H9 (cell line): ENCODE measurements at regions not wholly inside any gene's neighbourhood (a gene's known extent, or its start where the extent isn't known, plus 50 kb on each side); places are given as distances from the start of the nearest gene placed in this dataset.

Experiments used
- DNase-seq: peaks from one replicate; pipeline ENCODE4 v3.0.0-alpha.2; 2017
- H2AFZ ChIP-seq: one replicate; pipeline ENCODE4 v1.6.1; 2013; ENCODE audit warnings: mild to moderate bottlenecking, low read length, control low read depth, moderate library complexity
- H2AK5ac ChIP-seq: 2 replicates; pipeline ENCODE4 v1.6.1; 2013; ENCODE audit warnings: low read length, control low read depth, mixed read lengths; ENCODE audit not compliant: insufficient read length
- H2BK120ac ChIP-seq: one replicate; pipeline ENCODE4 v1.6.1; 2013; ENCODE audit warnings: low read depth, mild to moderate bottlenecking, low read length, control low read depth, inconsistent platforms; ENCODE audit not compliant: poor library complexity, severe bottlenecking
- H2BK12ac ChIP-seq: 2 replicates; pipeline ENCODE4 v1.6.1; 2013; ENCODE audit warnings: low read length, control low read depth, mixed read lengths, low read depth; ENCODE audit not compliant: insufficient read length
- H2BK15ac ChIP-seq: 2 replicates; pipeline ENCODE4 v1.6.1; 2013; ENCODE audit warnings: low read depth, low read length, control low read depth
- H2BK20ac ChIP-seq: one replicate; pipeline ENCODE4 v1.6.1; 2013; ENCODE audit warnings: low read depth, mild to moderate bottlenecking, low read length, control low read depth, inconsistent platforms; ENCODE audit not compliant: poor library complexity, severe bottlenecking
- H2BK5ac ChIP-seq: 2 replicates; pipeline ENCODE4 v1.6.1; 2013; ENCODE audit warnings: low read length, control low read depth, mixed read lengths; ENCODE audit not compliant: insufficient read length
- H3K14ac ChIP-seq: 2 replicates; pipeline ENCODE4 v1.6.1; 2013; ENCODE audit warnings: low read length, control low read depth; ENCODE audit not compliant: insufficient read depth
- H3K18ac ChIP-seq: 2 replicates; pipeline ENCODE4 v1.6.1; 2013; ENCODE audit warnings: low read depth, mild to moderate bottlenecking, mixed read lengths, low read length, control low read depth; ENCODE audit not compliant: insufficient read length
- H3K23ac ChIP-seq: 2 replicates; pipeline ENCODE4 v1.6.1; 2013; ENCODE audit warnings: low read length, control low read depth, mixed read lengths, low read depth; ENCODE audit not compliant: insufficient read length
- H3K23me2 ChIP-seq: 2 replicates; pipeline ENCODE4 v1.6.1; 2013; ENCODE audit warnings: low read depth, mild to moderate bottlenecking, mixed read lengths, low read length, control low read depth; ENCODE audit not compliant: insufficient read length, poor library complexity, severe bottlenecking
- H3K27ac ChIP-seq: 2 replicates; pipeline ENCODE4 v1.5.1; 2013; ENCODE audit warnings: low read length, control low read depth, mixed read lengths, low read depth; ENCODE audit not compliant: insufficient read length
- H3K27me3 ChIP-seq: 2 replicates; pipeline ENCODE4 v1.6.1; 2013; ENCODE audit warnings: low read length, control low read depth, inconsistent platforms; ENCODE audit not compliant: insufficient read depth
- H3K4ac ChIP-seq: 2 replicates; pipeline ENCODE4 v1.6.1; 2013; ENCODE audit warnings: low read depth, mild to moderate bottlenecking, control low read depth, inconsistent platforms, low read length, moderate library complexity
- H3K4me1 ChIP-seq: 2 replicates; pipeline ENCODE4 v1.6.1; 2013; ENCODE audit warnings: low read length, control low read depth, inconsistent platforms; ENCODE audit not compliant: insufficient read depth
- H3K4me2 ChIP-seq: 2 replicates; pipeline ENCODE4 v1.6.1; 2013; ENCODE audit warnings: low read length, control low read depth, mixed read lengths; ENCODE audit not compliant: insufficient read length, insufficient read depth
- H3K56ac ChIP-seq: 2 replicates; pipeline ENCODE4 v1.6.1; 2013; ENCODE audit warnings: low read depth, mild to moderate bottlenecking, mixed read lengths, low read length, control low read depth; ENCODE audit not compliant: insufficient read length
- H3K79me1 ChIP-seq: 2 replicates; pipeline ENCODE4 v1.6.1; 2013; ENCODE audit warnings: low read depth, mild to moderate bottlenecking, moderate library complexity, low read length, control low read depth, inconsistent platforms; ENCODE audit not compliant: insufficient read depth, poor library complexity, severe bottlenecking
- H3K79me2 ChIP-seq: 2 replicates; pipeline ENCODE4 v1.6.1; 2013; ENCODE audit warnings: low read length, control low read depth, inconsistent platforms; ENCODE audit not compliant: insufficient read depth
- H3K9ac ChIP-seq: 2 replicates; pipeline ENCODE4 v1.6.1; 2013; ENCODE audit warnings: low read length, control low read depth, mixed read lengths; ENCODE audit not compliant: insufficient read length; ENCODE audit errors: extremely low read depth
- H3K9me3 ChIP-seq: one replicate; pipeline ENCODE4 v1.6.1; 2013; ENCODE audit warnings: low read depth, low read length, inconsistent platforms; ENCODE audit not compliant: control insufficient read depth
- H3T11ph ChIP-seq: one replicate; pipeline ENCODE4 v1.6.1; 2013; ENCODE audit warnings: mild to moderate bottlenecking, low read length, control low read depth, inconsistent platforms
- H4K20me1 ChIP-seq: one replicate; pipeline ENCODE4 v1.6.1; 2013; ENCODE audit not compliant: control insufficient read depth, insufficient read length, insufficient read depth
- H4K5ac ChIP-seq: 2 replicates; pipeline ENCODE4 v1.6.1; 2013; ENCODE audit warnings: low read depth, mild to moderate bottlenecking, mixed read lengths, low read length, control low read depth; ENCODE audit not compliant: insufficient read length
- H4K8ac ChIP-seq: replicated peaks from 2 replicates; pipeline ENCODE4 v1.6.1; 2013; ENCODE audit warnings: low read length, control low read depth, mixed read lengths, low read depth; ENCODE audit not compliant: insufficient read length
- H4K91ac ChIP-seq: 2 replicates; pipeline ENCODE4 v1.6.1; 2013; ENCODE audit warnings: low read depth, mild to moderate bottlenecking, moderate library complexity, mixed read lengths, low read length, control low read depth; ENCODE audit not compliant: insufficient read length
- H3K27ac Mint-ChIP-seq, 3 experiments: 2 replicates in 2 of 3; 3 replicates in 1 of 3; pipeline ENCODE4 v1.8.0; 2020 to 2021; ENCODE audit warnings: mixed read lengths in 3 of 3, mild to moderate bottlenecking in 1 of 3, moderate library complexity in 1 of 3
- H3K27me3 Mint-ChIP-seq: 2 replicates; pipeline ENCODE4 v1.8.0; 2021; ENCODE audit warnings: low read depth, mild to moderate bottlenecking, moderate library complexity, mixed read lengths
- H3K36me3 Mint-ChIP-seq, 3 experiments: 2 replicates in 2 of 3; 3 replicates in 1 of 3; pipeline ENCODE4 v1.8.0; 2020 to 2021; ENCODE audit warnings: low read depth in 3 of 3, mixed read lengths in 3 of 3; ENCODE audit not compliant: insufficient read depth in 1 of 3
- H3K4me1 Mint-ChIP-seq, 2 experiments: 2 replicates each; pipeline ENCODE4 v1.8.0; 2020; ENCODE audit warnings: mixed read lengths in 2 of 2
- H3K4me3 Mint-ChIP-seq, 2 experiments: 2 replicates in 1 of 2; 3 replicates in 1 of 2; pipeline ENCODE4 v1.8.0; 2020 to 2021; ENCODE audit warnings: mild to moderate bottlenecking in 2 of 2, mixed read lengths in 2 of 2, moderate library complexity in 1 of 2
- H3K9me3 Mint-ChIP-seq, 2 experiments: 2 replicates in 1 of 2; 3 replicates in 1 of 2; pipeline ENCODE4 v1.8.0; 2020; ENCODE audit warnings: mild to moderate bottlenecking in 2 of 2, mixed read lengths in 2 of 2, moderate library complexity in 1 of 2
- CTCF ChIP-seq: fragments of 200-600 bp; sonication (generic); conservative IDR thresholded peaks from 3 replicates; pipeline ENCODE4 v1.8.0; 2021; ENCODE audit warnings: antibody characterized with exemption, mild to moderate bottlenecking

- Histone ChIP-seq H3K79me2 (no peaks in the 10 kb centered on the region), H3K4me2 (no peak overlapping the region), H2BK12ac (no peak overlapping the region), H3K9me3 (no peaks in the 10 kb centered on the region), H4K91ac (no peak overlapping the region), H2BK15ac (no peak overlapping the region), H4K8ac (no peak overlapping the region), H3K27ac (no peak overlapping the region), H3K18ac (no peak overlapping the region), H3K9ac (no peak overlapping the region), H2AFZ (no peak overlapping the region), H3K4me1 (peaks cover 7% of the 10 kb centered on the region), H3K56ac (no peak overlapping the region), H3K23ac (no peak overlapping the region), H4K20me1 (no peaks in the 10 kb centered on the region), H3T11ph (no peak overlapping the region), H4K5ac (no peak overlapping the region), H2BK120ac (no peak overlapping the region), H3K14ac (no peak overlapping the region), H3K79me1 (no peaks in the 10 kb centered on the region), H3K27me3 (no peaks in the 10 kb centered on the region; the same call in 1 of the 2 replicates), H3K23me2 (no peaks in the 10 kb centered on the region), H2BK5ac (no peak overlapping the region), H2BK20ac (no peak overlapping the region), H2AK5ac (no peak overlapping the region), H3K4ac (no peak overlapping the region)
- H3K27ac Mint-ChIP-seq, result no peak overlapping the region
- peaks cover 8 to 14% of the 10 kb centered on the region in 2 experiments for H3K4me1 Mint-ChIP-seq
- no peak for DNase-seq
- H3K36me3 Mint-ChIP-seq, result no peaks in the 10 kb centered on the region
- H3K4me3 Mint-ChIP-seq, result no peak overlapping the region
- no peaks in the 10 kb centered on the region for H3K27me3 Mint-ChIP-seq
- TF ChIP-seq CTCF, result no peak
- no peaks in the 10 kb centered on the region for H3K9me3 Mint-ChIP-seq
These were observed 77.7 kb downstream of the BMP2 start for GRCh38 chr20:6845141-6845540.
